ENCODE measurements at regions not wholly inside any gene's neighbourhood (a gene's known extent, or its start where the extent isn't known, plus 50 kb on each side); places are given as distances from the start of the nearest gene placed in this dataset.

GRCh38 chr9:87093777-87094176 lies 146.5 kb upstream of the GAS1 start:
- no peak for DNase-seq (ENCODE audit: low spot score)
- TF ChIP-seq EZH2phosphoT487 (IDR thresholded peaks at IDR 0.05; ENCODE audit: low read depth, severe bottlenecking, unreplicated experiment) (no peak), CTCF (IDR thresholded peaks at IDR 0.05; ENCODE audit: poor library complexity) (no peak), EZH2 (IDR thresholded peaks at IDR 0.05; ENCODE audit: borderline replicate concordance) (no peak)
- 93% methylated on average over 3 of the region's 3 CpGs for WGBS (ENCODE audit: low lambda C conversion rate, missing lambda C conversion rate)

DNA sequence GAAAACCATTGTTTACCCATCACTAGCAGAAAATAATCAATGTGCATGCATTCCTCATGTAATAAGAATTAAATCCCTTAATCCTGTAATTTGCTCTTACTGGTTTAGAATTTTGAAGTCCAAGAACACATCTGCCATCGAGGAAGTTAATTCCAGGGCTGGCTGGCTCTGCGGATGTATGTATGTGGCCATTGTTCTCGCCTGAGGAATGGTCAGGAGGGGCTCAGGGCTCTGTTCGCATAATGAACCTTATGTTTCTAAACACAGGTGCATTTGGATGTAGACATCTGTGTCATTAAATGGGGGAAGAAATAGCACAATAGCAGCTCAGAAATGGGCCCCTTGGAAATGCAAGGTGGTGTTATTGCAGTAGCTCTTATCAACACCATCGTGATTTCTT lies 148.6 kb upstream of the GAS1 start:
- H3K4me2 ChIP-seq: no peak overlapping the region

More at GRCh38 chr9:87093777-87094176, 146.5 kb upstream of the GAS1 start:
- no peaks in the 10 kb centered on the region for H3K9me2 ChIP-seq (replicated peaks; ENCODE audit: insufficient read depth)
- H3K79me2 ChIP-seq: no peaks in the 10 kb centered on the region
- no peak overlapping the region for H2AFZ ChIP-seq
- no peaks in the 10 kb centered on the region for H3K36me3 ChIP-seq (replicated peaks; ENCODE audit: insufficient read depth, low read depth)
- H3K27ac ChIP-seq: no peak overlapping the region
- H4K20me1 ChIP-seq (ENCODE audit: insufficient read depth, poor library complexity, severe bottlenecking): no peaks in the 10 kb centered on the region
- no peak overlapping the region for H3K4me3 ChIP-seq
- H3K9me3 ChIP-seq (ENCODE audit: low read depth): no peaks in the 10 kb centered on the region
- no peaks in the 10 kb centered on the region for H3K27me3 ChIP-seq
- H3K4me1 ChIP-seq (ENCODE audit: insufficient read depth): no peaks in the 10 kb centered on the region
- H3K4me2 ChIP-seq: no peak overlapping the region

DNA sequence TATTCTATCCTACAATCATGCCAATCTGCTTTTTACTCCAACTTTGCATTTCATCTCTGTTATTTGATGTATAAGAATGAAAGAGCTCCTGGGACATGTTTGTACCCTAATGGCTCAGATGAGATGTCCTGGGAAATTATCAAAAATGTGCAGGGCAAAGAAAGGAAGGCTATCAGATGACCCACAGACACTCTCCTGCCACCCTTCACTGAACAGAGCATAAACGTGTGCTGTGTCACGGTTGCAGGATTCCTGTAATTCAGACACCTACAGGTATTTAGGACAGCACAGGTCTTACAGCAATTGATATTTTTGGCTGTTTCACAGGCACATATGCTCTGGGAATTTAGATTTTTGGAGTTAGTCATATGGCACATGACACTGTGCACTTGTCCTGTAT lies 149.2 kb upstream of the GAS1 start:
- Histone ChIP-seq H3K27ac (no peak overlapping the region), H3K36me3 (replicated peaks; ENCODE audit: insufficient read depth, low read depth) (no peaks in the 10 kb centered on the region), H2AFZ (no peak overlapping the region), H4K20me1 (ENCODE audit: insufficient read depth, poor library complexity, severe bottlenecking) (no peaks in the 10 kb centered on the region), H3K9me2 (replicated peaks; ENCODE audit: insufficient read depth) (no peaks in the 10 kb centered on the region), H3K4me3 (no peak overlapping the region), H3K4me2 (no peak overlapping the region), H3K9me3 (ENCODE audit: low read depth) (no peaks in the 10 kb centered on the region), H3K27me3 (no peaks in the 10 kb centered on the region), H3K4me1 (ENCODE audit: insufficient read depth) (no peaks in the 10 kb centered on the region), H3K79me2 (no peaks in the 10 kb centered on the region)
- WGBS (ENCODE audit: low lambda C conversion rate, missing lambda C conversion rate): 87% methylated on average over 2 of the region's 2 CpGs
- TF ChIP-seq EZH2phosphoT487 (IDR thresholded peaks at IDR 0.05; ENCODE audit: low read depth, severe bottlenecking, unreplicated experiment) (no peak), EZH2 (IDR thresholded peaks at IDR 0.05; ENCODE audit: borderline replicate concordance) (no peak), CTCF (IDR thresholded peaks at IDR 0.05; ENCODE audit: poor library complexity) (no peak)
- DNase-seq (ENCODE audit: low spot score): no peak

More for the DNA sequence above, 148.6 kb upstream of the GAS1 start:
- WGBS (ENCODE audit: low lambda C conversion rate, missing lambda C conversion rate): 92% methylated on average over 5 of the region's 5 CpGs
- H3K4me3 ChIP-seq: no peak overlapping the region
- no peak for TF ChIP-seq EZH2 (IDR thresholded peaks at IDR 0.05; ENCODE audit: borderline replicate concordance)
- no peak for TF ChIP-seq EZH2phosphoT487 (IDR thresholded peaks at IDR 0.05; ENCODE audit: low read depth, severe bottlenecking, unreplicated experiment)
- no peak for TF ChIP-seq CTCF (IDR thresholded peaks at IDR 0.05; ENCODE audit: poor library complexity)
- no peaks in the 10 kb centered on the region for H3K4me1 ChIP-seq (ENCODE audit: insufficient read depth)
- no peak overlapping the region for H2AFZ ChIP-seq
- no peaks in the 10 kb centered on the region for H4K20me1 ChIP-seq (ENCODE audit: insufficient read depth, poor library complexity, severe bottlenecking)
- H3K9me3 ChIP-seq (ENCODE audit: low read depth): no peaks in the 10 kb centered on the region
- no peak overlapping the region for H3K27ac ChIP-seq
- H3K36me3 ChIP-seq (replicated peaks; ENCODE audit: insufficient read depth, low read depth): no peaks in the 10 kb centered on the region
- H3K27me3 ChIP-seq: no peaks in the 10 kb centered on the region
- H3K79me2 ChIP-seq: no peaks in the 10 kb centered on the region
- no peak for DNase-seq (ENCODE audit: low spot score)
- H3K9me2 ChIP-seq (replicated peaks; ENCODE audit: insufficient read depth): no peaks in the 10 kb centered on the region

GRCh38 chr9:87097238-87097637 lies 149.9 kb upstream of the GAS1 start:
- Histone ChIP-seq H3K36me3 (replicated peaks; ENCODE audit: insufficient read depth, low read depth) (no peaks in the 10 kb centered on the region), H4K20me1 (ENCODE audit: insufficient read depth, poor library complexity, severe bottlenecking) (no peaks in the 10 kb centered on the region), H3K4me3 (no peak overlapping the region), H3K4me2 (no peak overlapping the region), H3K27ac (no peak overlapping the region), H3K9me2 (replicated peaks; ENCODE audit: insufficient read depth) (no peaks in the 10 kb centered on the region), H2AFZ (no peak overlapping the region), H3K79me2 (no peaks in the 10 kb centered on the region), H3K9me3 (ENCODE audit: low read depth) (no peaks in the 10 kb centered on the region), H3K27me3 (no peaks in the 10 kb centered on the region), H3K4me1 (ENCODE audit: insufficient read depth) (no peaks in the 10 kb centered on the region)
- TF ChIP-seq CTCF (IDR thresholded peaks at IDR 0.05; ENCODE audit: poor library complexity) (no peak), EZH2phosphoT487 (IDR thresholded peaks at IDR 0.05; ENCODE audit: low read depth, severe bottlenecking, unreplicated experiment) (no peak), EZH2 (IDR thresholded peaks at IDR 0.05; ENCODE audit: borderline replicate concordance) (no peak)
- 79% methylated on average over 3 of the region's 3 CpGs for WGBS (ENCODE audit: low lambda C conversion rate, missing lambda C conversion rate)
- no peak for DNase-seq (ENCODE audit: low spot score)
